Activated CD4-positive, alpha-beta T cell treated with anti-CD3 and anti-CD28 coated beads, Interleukin-2, amount 10 ng/mL, durations not matched to agents 7 days and 5 days (primary cell): ENCODE measurements at regions not wholly inside any gene's neighbourhood (a gene's known extent, or its start where the extent isn't known, plus 50 kb on each side); places are given as distances from the start of the nearest gene placed in this dataset.
"Not testable (repeated sequence)": the region's sequence is repeated elsewhere in the genome, so short reads cannot be mapped to it uniquely, and the experiment has no call there.

ENCODE experiments used
- CTCF ChIA-PET: fragments of 350-600 bp; sonication (Branson Sonifier 250); formaldehyde crosslinking; loops from one replicate; lab custom pipeline; 2021; ENCODE audit warnings: antibody characterized with exemption; lab: Charles Lee
- POLR2A ChIA-PET: fragments of 350-600 bp; sonication (Branson Sonifier 250); formaldehyde crosslinking; loops from one replicate; lab custom pipeline; 2021; ENCODE audit warnings: antibody characterized with exemption; lab: Charles Lee
- DNase-seq: peaks from one replicate; pipeline ENCODE4 v3.0.0-alpha.2; 2020
- H3K27ac Mint-ChIP-seq: one replicate; pipeline ENCODE4 v1.8.0; 2021; ENCODE audit warnings: mild to moderate bottlenecking, moderate library complexity, mixed read lengths
- H3K27me3 Mint-ChIP-seq: one replicate; pipeline ENCODE4 v1.8.0; 2021; ENCODE audit warnings: mixed read lengths
- H3K36me3 Mint-ChIP-seq: one replicate; pipeline ENCODE4 v1.8.0; 2021; ENCODE audit warnings: low read depth, mixed read lengths
- H3K4me1 Mint-ChIP-seq: one replicate; pipeline ENCODE4 v1.8.0; 2021; ENCODE audit warnings: mixed read lengths
- H3K4me3 Mint-ChIP-seq: one replicate; pipeline ENCODE4 v1.8.0; 2021; ENCODE audit warnings: mild to moderate bottlenecking, moderate library complexity, mixed read lengths
- H3K9me3 Mint-ChIP-seq: one replicate; pipeline ENCODE4 v1.8.0; 2021; ENCODE audit warnings: mixed read lengths

DNA sequence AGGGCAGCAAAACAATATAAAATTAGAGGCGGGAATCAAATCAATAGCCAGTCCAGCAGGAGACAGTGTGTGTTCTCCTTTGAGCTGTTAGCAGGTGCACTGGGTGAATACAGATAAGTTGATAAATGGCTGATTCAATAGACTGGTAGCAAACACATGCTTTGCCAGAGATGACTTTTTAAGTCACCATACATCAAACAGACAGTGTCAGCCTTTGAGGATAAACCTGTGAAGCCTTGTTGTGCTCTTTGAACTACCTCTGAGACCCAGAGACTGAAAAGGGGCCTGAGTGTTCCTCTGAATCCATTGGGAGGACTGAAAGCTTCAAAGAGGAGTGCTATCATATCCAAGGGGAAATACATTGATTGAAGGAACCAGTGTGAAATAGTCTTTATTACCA lies 301.9 kb downstream of the RASEF start:
- H3K36me3 Mint-ChIP-seq: no peaks in the 10 kb centered on the region
- CTCF ChIA-PET: no interaction called here
- no peak for DNase-seq
- no peak overlapping the region for H3K27ac Mint-ChIP-seq
- POLR2A ChIA-PET: no interaction called here
- no peak overlapping the region for H3K4me3 Mint-ChIP-seq
- H3K27me3 Mint-ChIP-seq: no peaks in the 10 kb centered on the region
- H3K9me3 Mint-ChIP-seq: peaks cover 3% of the 10 kb centered on the region
- no peaks in the 10 kb centered on the region for H3K4me1 Mint-ChIP-seq

GRCh38 chr9:82761956-82762355 lies 301.0 kb downstream of the RASEF start:
- Mint-ChIP-seq H3K36me3 (no peaks in the 10 kb centered on the region), H3K9me3 (peaks cover 3% of the 10 kb centered on the region), H3K27me3 (no peaks in the 10 kb centered on the region), H3K27ac (no peak overlapping the region), H3K4me1 (no peaks in the 10 kb centered on the region), H3K4me3 (no peak overlapping the region)
- ChIA-PET CTCF (no interaction called here), POLR2A (no interaction called here)
- DNase-seq: no peak

DNA sequence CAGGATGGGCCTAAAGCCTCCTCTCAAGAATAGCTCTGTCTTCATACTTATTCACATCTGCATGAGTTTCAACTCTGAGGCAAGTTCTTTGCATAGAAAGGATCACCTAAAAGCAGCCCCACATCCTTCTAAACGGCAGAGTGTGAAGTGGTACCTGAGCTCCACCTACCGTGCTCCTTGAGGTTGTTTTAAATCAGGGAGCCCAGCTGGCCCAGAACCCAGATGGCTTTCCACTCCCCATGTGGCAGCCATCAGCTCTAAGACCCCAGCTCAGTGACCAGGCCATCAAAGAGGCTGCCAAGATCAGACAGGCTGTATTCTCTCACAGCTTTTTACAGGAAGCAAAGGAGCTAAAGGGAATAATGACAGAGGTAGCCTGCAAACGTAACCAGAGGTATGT lies 299.3 kb downstream of the RASEF start:
- no peaks in the 10 kb centered on the region for H3K27me3 Mint-ChIP-seq
- peaks cover 3% of the 10 kb centered on the region for H3K9me3 Mint-ChIP-seq
- CTCF ChIA-PET: no interaction called here
- H3K4me1 Mint-ChIP-seq: no peaks in the 10 kb centered on the region
- DNase-seq: no peak
- no peak overlapping the region for H3K4me3 Mint-ChIP-seq
- H3K27ac Mint-ChIP-seq: no peak overlapping the region
- no peaks in the 10 kb centered on the region for H3K36me3 Mint-ChIP-seq
- POLR2A ChIA-PET: no interaction called here

DNA sequence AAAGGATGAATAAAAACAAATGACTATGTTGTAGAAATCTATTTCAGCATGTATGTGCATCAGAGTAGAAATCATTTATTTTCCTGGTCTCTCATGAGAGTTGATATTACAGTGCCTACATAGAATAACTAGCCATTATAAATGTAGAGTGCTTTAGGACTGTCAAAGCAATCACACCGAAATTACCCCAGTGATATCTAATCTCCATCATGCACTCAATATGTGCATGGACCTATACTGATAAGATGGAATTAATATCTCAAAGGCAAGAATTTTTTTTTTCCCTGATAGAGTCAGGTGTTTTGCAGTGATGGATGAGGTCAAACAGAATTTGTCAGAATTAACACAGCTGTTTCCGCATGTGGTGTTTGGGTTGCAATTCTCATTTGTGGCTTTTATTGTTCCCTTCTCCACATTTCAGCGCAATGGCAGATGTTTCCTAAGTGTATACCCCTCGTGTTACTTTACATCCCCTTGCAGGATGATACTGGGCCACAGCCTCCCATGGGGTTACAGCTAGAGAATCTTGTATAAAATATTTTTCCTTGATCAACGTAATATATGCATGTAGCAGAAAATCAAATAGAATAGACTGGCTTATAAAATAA lies 298.8 kb downstream of the RASEF start:
- Mint-ChIP-seq H3K4me1 (no peaks in the 10 kb centered on the region), H3K27me3 (no peaks in the 10 kb centered on the region), H3K36me3 (no peaks in the 10 kb centered on the region), H3K27ac (no peak overlapping the region), H3K4me3 (no peak overlapping the region), H3K9me3 (peaks cover 1% of the 10 kb centered on the region)
- ChIA-PET POLR2A (no interaction called here), CTCF (no interaction called here)
- no peak for DNase-seq

DNA sequence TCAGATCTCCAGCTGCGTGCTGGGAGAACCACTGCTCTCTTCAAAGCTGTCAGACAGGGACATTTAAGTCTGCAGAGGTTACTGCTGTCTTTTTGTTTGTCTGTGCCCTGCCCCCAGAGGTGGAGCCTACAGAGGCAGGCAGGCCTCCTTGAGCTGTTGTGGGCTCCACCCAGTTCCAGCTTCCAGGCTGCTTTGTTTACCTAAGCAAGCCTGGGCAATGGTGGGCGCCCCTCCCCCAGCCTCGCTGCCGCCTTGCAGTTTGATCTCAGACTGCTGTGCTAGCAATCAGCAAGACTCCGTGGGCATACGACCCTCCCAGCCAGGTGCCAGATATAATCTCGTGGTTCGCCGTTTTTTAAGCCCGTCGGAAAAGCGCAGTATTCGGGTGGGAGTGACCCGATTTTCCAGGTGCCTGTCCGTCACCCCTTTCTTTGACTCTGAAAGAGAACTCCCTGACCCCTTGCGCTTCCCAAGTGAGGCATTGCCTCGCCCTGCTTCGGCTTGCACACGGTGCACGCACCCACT lies 288.2 kb downstream of the RASEF start:
- POLR2A ChIA-PET: interaction anchor here (0.6 kb wide), 1 partner anchor 158 kb away, joined by 7 read pairs; no protein-coding TSS in a partner anchor
- H3K9me3 Mint-ChIP-seq, H3K27ac Mint-ChIP-seq, H3K36me3 Mint-ChIP-seq, H3K4me1 Mint-ChIP-seq, H3K27me3 Mint-ChIP-seq, H3K4me3 Mint-ChIP-seq, CTCF ChIA-PET, DNase-seq: not testable (repeated sequence)

DNA sequence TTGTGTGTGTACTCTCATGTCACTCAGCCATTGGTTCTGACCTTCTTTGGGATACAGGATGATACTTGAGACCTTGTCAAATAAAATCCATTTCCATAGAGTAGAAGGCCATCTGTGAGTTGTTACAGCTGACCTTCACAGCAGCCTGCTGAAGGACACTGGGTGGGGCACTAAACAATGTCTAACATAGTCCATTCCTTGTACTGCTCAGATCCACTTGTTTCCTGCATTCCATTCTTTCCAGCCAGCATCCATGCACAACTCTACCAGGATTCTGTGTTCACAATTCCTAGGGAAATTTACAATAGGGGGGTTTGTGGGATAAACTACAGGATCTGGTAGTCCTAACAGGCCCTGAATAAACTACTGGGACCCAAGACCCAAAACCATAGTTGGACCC lies 286.4 kb downstream of the RASEF start:
- H3K27me3 Mint-ChIP-seq: no peaks in the 10 kb centered on the region
- DNase-seq: no peak
- POLR2A ChIA-PET: no interaction called here
- H3K4me1 Mint-ChIP-seq: no peaks in the 10 kb centered on the region
- no peak overlapping the region for H3K4me3 Mint-ChIP-seq
- H3K36me3 Mint-ChIP-seq: no peaks in the 10 kb centered on the region
- CTCF ChIA-PET: no interaction called here
- no peak overlapping the region for H3K27ac Mint-ChIP-seq
- peaks cover 3% of the 10 kb centered on the region for H3K9me3 Mint-ChIP-seq

DNA sequence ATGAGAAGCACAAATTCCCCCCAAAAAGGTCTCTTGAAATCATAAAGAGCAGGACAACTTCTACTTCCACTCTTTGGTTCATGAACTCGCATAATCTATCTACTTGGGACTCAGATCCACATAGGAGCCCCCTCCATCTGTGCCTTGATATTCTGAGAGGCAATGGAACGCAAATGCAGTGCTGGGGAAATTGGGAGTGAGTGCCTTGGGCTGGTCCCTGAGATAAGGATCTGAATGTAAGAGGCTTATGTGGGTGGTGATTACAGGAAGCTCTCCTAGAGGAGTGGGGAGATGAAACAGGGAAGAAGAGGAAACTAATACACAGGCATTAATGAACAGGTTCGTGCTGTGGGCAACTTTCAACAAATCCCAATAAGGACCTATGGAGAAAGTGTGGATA lies 285.6 kb downstream of the RASEF start:
- H3K27ac Mint-ChIP-seq: no peak overlapping the region
- CTCF ChIA-PET: no interaction called here
- POLR2A ChIA-PET: no interaction called here
- H3K4me1 Mint-ChIP-seq: no peaks in the 10 kb centered on the region
- H3K27me3 Mint-ChIP-seq: no peaks in the 10 kb centered on the region
- no peak for DNase-seq
- no peaks in the 10 kb centered on the region for H3K36me3 Mint-ChIP-seq
- H3K9me3 Mint-ChIP-seq: peaks cover 3% of the 10 kb centered on the region
- H3K4me3 Mint-ChIP-seq: no peak overlapping the region

DNA sequence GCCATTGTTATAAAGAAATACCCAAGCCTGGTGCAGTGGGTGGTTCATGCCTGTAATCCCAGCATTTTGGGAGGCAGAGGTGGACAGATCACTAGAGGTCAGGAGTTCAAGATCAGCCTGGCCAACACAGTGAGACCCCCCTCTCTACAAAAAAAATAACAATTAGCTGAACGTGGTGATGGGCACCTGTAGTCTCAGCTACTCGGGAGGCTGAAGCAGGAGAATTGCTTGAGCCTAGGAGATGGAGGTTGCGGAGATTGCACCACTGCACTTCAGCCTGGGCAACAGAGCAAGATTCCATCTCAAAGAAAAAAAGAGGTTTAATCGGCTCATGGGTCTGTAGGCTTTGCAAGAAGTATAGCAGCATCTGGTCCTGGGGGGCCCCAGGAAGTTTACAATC lies 284.0 kb downstream of the RASEF start:
- POLR2A ChIA-PET, H3K27me3 Mint-ChIP-seq, H3K4me1 Mint-ChIP-seq, H3K36me3 Mint-ChIP-seq, H3K9me3 Mint-ChIP-seq, CTCF ChIA-PET, H3K4me3 Mint-ChIP-seq, H3K27ac Mint-ChIP-seq, DNase-seq: not testable (repeated sequence)

DNA sequence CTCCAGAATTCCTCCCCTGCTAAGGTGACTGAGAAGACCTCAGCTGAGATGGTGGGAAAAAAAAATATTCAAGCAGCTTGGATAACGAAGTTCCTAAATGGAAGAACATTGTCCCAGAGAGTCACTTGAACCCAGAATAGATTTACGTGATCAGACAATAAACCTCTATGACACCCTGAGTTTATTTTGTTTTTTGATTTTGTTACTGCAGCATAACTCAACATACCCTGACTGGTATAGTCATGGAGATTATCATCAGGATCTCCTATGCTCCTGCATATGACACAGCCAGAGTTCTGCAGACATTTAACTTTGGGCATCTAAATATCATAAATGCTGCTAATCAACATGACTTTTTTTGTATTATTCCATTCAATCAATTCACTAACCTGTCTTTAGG lies 282.9 kb downstream of the RASEF start:
- Mint-ChIP-seq H3K4me1 (no peaks in the 10 kb centered on the region), H3K4me3 (no peak overlapping the region), H3K36me3 (no peaks in the 10 kb centered on the region), H3K9me3 (peaks cover 6% of the 10 kb centered on the region), H3K27ac (no peak overlapping the region), H3K27me3 (no peaks in the 10 kb centered on the region)
- DNase-seq: no peak
- ChIA-PET POLR2A (no interaction called here), CTCF (no interaction called here)

GRCh38 chr9:82781921-82782392 lies 281.0 kb downstream of the RASEF start:
- ChIA-PET POLR2A (no interaction called here), CTCF (interaction anchor here (0.6 kb wide), 1 partner anchor 42 kb away, joined by 3 read pairs; no protein-coding TSS in a partner anchor)
- no peak overlapping the region for H3K4me3 Mint-ChIP-seq
- no peaks in the 10 kb centered on the region for H3K4me1 Mint-ChIP-seq
- no peaks in the 10 kb centered on the region for H3K27me3 Mint-ChIP-seq
- H3K27ac Mint-ChIP-seq: no peak overlapping the region
- H3K36me3 Mint-ChIP-seq: no peaks in the 10 kb centered on the region
- no peak for DNase-seq
- H3K9me3 Mint-ChIP-seq: peaks cover 3% of the 10 kb centered on the region

GRCh38 chr9:82783045-82783444 lies 279.9 kb downstream of the RASEF start:
- Mint-ChIP-seq H3K27ac (no peak overlapping the region), H3K4me1 (no peaks in the 10 kb centered on the region), H3K27me3 (no peaks in the 10 kb centered on the region), H3K9me3 (peaks cover 3% of the 10 kb centered on the region), H3K36me3 (no peaks in the 10 kb centered on the region), H3K4me3 (no peak overlapping the region)
- no peak for DNase-seq
- ChIA-PET CTCF (no interaction called here), POLR2A (no interaction called here)

DNA sequence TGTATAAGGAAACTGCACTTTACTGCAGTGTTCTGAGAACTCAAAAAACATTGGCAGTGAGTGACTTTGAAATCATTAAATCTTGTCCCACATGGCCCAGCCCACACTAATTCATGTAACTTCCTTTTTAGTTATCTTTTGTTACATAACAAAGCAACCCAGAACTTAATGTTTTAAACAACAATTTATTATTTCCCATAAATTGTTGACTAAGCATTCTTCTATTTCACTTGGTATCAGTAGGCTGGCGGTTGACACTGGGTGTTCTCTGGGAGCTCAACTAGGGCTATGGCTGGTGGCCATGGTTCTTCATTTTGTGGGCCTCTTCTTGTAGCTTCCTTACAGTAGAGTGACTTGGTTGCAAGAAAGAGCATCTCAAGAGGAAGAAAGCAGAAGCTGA lies 278.4 kb downstream of the RASEF start:
- ChIA-PET CTCF (no interaction called here), POLR2A (no interaction called here)
- Mint-ChIP-seq H3K4me3 (no peak overlapping the region), H3K27ac (no peak overlapping the region), H3K36me3 (no peaks in the 10 kb centered on the region), H3K4me1 (no peaks in the 10 kb centered on the region), H3K9me3 (peaks cover 3% of the 10 kb centered on the region), H3K27me3 (no peaks in the 10 kb centered on the region)
- DNase-seq: no peak

- Mint-ChIP-seq H3K27me3 (no peaks in the 10 kb centered on the region), H3K36me3 (no peaks in the 10 kb centered on the region), H3K9me3 (no peaks in the 10 kb centered on the region), H3K4me3 (no peak overlapping the region), H3K4me1 (peaks cover 2% of the 10 kb centered on the region), H3K27ac (no peak overlapping the region)
- ChIA-PET CTCF (no interaction called here), POLR2A (no interaction called here)
- no peak for DNase-seq
These were observed 273.7 kb downstream of the RASEF start for GRCh38 chr9:82789155-82789824.
